Stimulated activated CD4-positive, alpha-beta T cell treated with anti-CD3 and anti-CD28 coated beads, Interleukin-15, amount 100 ng/mL, for 24 hours (primary cell): ENCODE measurements at regions not wholly inside any gene's neighbourhood (a gene's known extent, or its start where the extent isn't known, plus 50 kb on each side); places are given as distances from the start of the nearest gene placed in this dataset.

Experiments used
- DNase-seq: peaks from one replicate; pipeline ENCODE4 v3.0.0-alpha.2; 2020

GRCh38 chr5:173767574-173768266 is 120.4 kb upstream of the CPEB4 start:
- DNase-seq: no peak

- DNase-seq: no peak
Measured at GRCh38 chr5:173768267-173768806, 119.8 kb upstream of the CPEB4 start.

- DNase-seq: no peak
Measured at GRCh38 chr5:173768891-173769290, 119.3 kb upstream of the CPEB4 start.

GRCh38 chr5:173770637-173771036 is 117.5 kb upstream of the CPEB4 start:
- no peak for DNase-seq

GRCh38 chr5:173771121-173771724 is 116.9 kb upstream of the CPEB4 start:
- no peak for DNase-seq

GRCh38 chr5:173771725-173772383 is 116.3 kb upstream of the CPEB4 start:
- no peak for DNase-seq

GRCh38 chr5:173772384-173773059 is 115.6 kb upstream of the CPEB4 start:
- no peak for DNase-seq

GRCh38 chr5:173774271-173774761 is 113.8 kb upstream of the CPEB4 start:
- DNase-seq: no peak

- no peak for DNase-seq
Measured at GRCh38 chr5:173775261-173776197, 112.6 kb upstream of the CPEB4 start.

- no peak for DNase-seq
Measured at GRCh38 chr5:173777149-173777548, 111.0 kb upstream of the CPEB4 start.

GRCh38 chr5:173777674-173778073 is 110.5 kb upstream of the CPEB4 start:
- DNase-seq: no peak

- DNase-seq: no peak
Measured at GRCh38 chr5:173778152-173778782, 109.9 kb upstream of the CPEB4 start.

GRCh38 chr5:173778784-173779304 is 109.3 kb upstream of the CPEB4 start:
- DNase-seq: no peak

GRCh38 chr5:173780235-173781234 is 107.6 kb upstream of the CPEB4 start:
- DNase-seq: no peak

- DNase-seq: no peak
Measured at GRCh38 chr5:173781432-173781815, 106.7 kb upstream of the CPEB4 start.

- peak; percentile 68 for DNase-seq
Measured at GRCh38 chr5:173781816-173782670, 106.1 kb upstream of the CPEB4 start.

- DNase-seq: no peak
Measured at GRCh38 chr5:173782671-173783101, 105.5 kb upstream of the CPEB4 start.

- DNase-seq: no peak
Measured at GRCh38 chr5:173783371-173783770, 104.8 kb upstream of the CPEB4 start.

GRCh38 chr5:173785400-173785799 is 102.7 kb upstream of the CPEB4 start:
- no peak for DNase-seq
